IMR-90 (cell line): ENCODE measurements at regions not wholly inside any gene's neighbourhood (a gene's known extent, or its start where the extent isn't known, plus 50 kb on each side); places are given as distances from the start of the nearest gene placed in this dataset.

Experiments used
- POLR2A ChIP-seq: IDR thresholded peaks from 2 replicates; pipeline ENCODE4 v1.6.1; 2012; ENCODE audit warnings: mild to moderate bottlenecking, low read depth, low read length
- RAD21 ChIP-seq: IDR thresholded peaks from 2 replicates; pipeline ENCODE4 v1.6.1; 2012; ENCODE audit warnings: low read length, improper control_type of control experiment
- SMC3 ChIP-seq: fragments of 150-350 bp; IDR thresholded peaks from 2 replicates; pipeline ENCODE4 v1.6.1; 2016; ENCODE audit warnings: low read depth, mild to moderate bottlenecking, antibody characterized with exemption, low read length, moderate library complexity
- TF ChIP-seq, protein P1 (sequence below): fragments of 150-350 bp; IDR thresholded peaks from 2 replicates; pipeline ENCODE4 v1.6.1; 2017; ENCODE audit warnings: mild to moderate bottlenecking, antibody characterized with exemption, low read length, low read depth
- TF ChIP-seq, protein P2 (sequence below): conservative IDR thresholded peaks from 2 replicates; pipeline ENCODE4 v1.5.1; 2012; ENCODE audit warnings: mild to moderate bottlenecking, low read depth, low read length, improper control_type of control experiment

DNA sequence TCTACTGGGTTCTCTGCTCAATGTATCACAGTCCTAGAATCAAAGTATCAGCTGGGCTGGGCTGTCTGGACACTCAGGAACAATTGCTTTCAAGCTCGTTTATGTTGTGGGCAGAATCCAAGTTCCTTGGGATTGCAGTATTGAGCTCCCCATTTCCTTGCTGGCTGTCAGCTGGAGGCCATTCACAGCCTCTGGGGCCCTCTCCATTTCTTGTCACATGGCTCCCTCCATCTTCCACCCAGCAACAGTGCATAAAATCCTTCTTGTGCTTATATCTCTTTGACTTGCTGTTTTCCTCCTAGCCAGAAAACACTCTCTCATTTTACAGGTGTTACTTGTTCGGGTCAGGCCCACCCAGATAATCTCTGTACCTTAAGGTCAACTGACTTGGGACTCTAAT, 363.5 kb downstream of the IGSF11 start:
- TF ChIP-seq, protein P1, sequence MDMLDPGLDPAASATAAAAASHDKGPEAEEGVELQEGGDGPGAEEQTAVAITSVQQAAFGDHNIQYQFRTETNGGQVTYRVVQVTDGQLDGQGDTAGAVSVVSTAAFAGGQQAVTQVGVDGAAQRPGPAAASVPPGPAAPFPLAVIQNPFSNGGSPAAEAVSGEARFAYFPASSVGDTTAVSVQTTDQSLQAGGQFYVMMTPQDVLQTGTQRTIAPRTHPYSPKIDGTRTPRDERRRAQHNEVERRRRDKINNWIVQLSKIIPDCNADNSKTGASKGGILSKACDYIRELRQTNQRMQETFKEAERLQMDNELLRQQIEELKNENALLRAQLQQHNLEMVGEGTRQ = no peak
- TF ChIP-seq, protein P2, sequence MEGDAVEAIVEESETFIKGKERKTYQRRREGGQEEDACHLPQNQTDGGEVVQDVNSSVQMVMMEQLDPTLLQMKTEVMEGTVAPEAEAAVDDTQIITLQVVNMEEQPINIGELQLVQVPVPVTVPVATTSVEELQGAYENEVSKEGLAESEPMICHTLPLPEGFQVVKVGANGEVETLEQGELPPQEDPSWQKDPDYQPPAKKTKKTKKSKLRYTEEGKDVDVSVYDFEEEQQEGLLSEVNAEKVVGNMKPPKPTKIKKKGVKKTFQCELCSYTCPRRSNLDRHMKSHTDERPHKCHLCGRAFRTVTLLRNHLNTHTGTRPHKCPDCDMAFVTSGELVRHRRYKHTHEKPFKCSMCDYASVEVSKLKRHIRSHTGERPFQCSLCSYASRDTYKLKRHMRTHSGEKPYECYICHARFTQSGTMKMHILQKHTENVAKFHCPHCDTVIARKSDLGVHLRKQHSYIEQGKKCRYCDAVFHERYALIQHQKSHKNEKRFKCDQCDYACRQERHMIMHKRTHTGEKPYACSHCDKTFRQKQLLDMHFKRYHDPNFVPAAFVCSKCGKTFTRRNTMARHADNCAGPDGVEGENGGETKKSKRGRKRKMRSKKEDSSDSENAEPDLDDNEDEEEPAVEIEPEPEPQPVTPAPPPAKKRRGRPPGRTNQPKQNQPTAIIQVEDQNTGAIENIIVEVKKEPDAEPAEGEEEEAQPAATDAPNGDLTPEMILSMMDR = no peak
- TF ChIP-seq POLR2A = no peak
- TF ChIP-seq RAD21 = no peak
- TF ChIP-seq SMC3 = no peak
